ENCODE measurements at regions not wholly inside any gene's neighbourhood (a gene's known extent, or its start where the extent isn't known, plus 50 kb on each side); places are given as distances from the start of the nearest gene placed in this dataset.

DNA sequence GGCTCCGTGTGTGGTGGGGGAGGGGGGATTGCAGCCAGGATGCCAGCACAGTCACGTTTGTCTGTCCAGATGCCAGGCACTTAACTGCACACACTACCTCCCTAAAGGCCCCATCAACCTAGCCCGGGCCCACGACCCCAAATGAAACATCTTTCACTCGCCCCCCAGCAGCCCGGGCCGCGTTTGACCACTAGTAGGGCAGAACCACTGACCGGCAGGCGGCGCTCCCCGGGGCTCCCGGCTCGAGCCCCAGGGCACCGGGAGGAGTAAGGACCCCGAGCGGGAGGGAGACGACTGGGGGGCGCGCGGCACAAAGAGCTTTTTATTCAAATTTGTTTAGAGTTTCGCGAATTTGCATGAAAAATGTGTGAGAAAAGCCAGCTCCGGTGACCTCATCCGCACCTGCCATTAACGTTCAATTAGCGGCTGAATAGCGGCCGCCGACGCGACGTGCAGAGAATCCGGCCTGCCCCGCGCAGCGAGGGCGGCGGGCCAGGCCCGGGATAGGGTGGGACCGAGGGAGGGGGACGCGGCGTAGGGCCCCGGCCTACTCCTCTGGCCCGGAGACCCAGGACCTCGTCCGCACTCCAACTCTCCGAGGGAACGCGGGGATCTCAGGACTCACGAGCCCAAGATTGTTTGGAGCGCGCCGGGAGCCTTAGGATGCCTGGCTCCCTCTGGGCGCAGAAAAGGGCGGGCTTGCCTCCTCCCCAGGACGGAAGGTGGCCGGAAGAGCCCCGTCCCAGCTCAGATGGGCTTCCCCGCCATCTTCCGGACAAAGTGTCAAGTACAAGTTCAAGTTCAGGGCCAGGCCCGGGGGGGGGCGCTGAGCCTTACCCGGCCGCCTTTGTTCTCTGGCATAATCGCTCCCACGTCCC, 64.9 kb upstream of the POLG start:
- peak; percentile 70 for DNase-seq

DNA sequence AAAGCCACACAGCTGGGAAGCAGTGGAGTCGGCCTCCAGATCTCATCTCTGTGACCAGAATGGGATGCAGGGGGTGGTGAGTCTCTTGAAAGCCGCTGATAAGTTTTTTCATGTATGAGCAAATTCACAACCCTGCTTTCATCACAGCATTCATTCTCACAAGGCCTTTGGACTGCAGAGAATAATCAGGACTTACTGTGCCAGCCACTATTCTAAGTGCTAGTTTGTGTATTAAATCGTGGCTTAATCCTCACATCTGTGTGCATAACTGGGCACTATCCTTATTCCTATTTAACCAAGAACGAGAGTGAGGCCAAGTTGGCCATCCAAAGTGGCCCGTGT, 64.2 kb upstream of the POLG start:
- no peak for DNase-seq

DNA sequence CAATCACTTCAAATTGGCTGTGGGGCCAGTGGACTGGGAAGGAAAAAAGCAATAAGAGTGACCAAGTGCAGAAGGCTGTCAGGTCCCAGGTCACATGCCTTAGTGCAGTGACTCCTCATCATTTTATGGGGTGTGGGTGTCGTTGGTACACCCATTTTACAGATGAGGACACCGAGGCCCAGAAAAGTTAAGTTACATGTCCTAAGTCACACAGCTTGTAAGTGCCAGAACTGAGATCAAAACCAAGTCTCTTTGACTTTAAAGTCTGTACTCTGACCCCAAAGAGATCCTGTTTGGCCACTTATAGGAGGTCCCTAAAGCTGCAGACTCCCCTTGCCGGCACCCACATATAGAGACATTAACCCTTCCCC, 63.0 kb upstream of the POLG start:
- DNase-seq: no peak

DNA sequence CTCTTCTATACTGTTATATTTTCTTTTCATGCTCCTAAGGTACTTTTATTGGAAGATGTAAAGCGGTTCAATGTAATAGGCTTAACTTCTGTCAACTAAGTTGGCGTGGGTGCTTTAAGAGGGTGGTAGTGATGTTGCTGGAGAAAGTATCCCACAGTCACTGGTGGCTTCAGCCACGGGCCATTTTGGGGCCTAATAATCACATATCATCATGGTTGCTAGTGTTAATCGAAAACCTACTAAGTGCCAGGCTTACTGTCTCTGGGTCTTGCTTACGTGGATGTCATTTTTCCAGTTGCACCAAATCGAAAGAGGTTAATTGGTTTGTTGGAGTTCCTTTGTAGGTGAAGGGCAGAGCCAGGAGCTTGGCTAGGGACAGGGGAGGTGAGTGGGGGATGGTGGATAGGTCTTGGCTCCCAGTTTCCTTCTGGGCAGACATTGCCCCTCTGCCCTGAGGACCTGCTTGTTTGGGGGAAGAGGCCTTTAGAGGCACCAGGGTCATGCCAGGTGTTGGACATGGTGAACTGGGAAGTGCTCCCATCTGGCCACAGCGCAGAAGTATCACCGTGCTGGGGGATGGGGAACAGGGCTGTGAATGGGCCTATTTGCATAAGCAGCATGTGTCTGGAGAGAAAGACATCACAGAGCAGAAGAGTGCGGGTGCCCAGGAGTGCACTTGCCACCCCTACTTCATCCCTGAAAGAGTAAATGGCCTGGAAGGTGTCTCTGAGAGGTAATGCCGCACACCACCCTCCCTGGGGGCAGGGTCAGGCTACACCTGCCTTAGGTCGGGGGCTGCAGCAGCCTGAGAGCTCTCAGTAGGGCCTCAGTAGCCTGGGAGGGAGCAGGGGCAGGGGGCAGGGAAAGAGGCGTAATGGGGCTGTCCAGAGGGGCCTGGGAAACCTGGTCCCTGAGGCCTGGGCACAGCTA, 62.4 kb upstream of the POLG start:
- DNase-seq: no peak

DNA sequence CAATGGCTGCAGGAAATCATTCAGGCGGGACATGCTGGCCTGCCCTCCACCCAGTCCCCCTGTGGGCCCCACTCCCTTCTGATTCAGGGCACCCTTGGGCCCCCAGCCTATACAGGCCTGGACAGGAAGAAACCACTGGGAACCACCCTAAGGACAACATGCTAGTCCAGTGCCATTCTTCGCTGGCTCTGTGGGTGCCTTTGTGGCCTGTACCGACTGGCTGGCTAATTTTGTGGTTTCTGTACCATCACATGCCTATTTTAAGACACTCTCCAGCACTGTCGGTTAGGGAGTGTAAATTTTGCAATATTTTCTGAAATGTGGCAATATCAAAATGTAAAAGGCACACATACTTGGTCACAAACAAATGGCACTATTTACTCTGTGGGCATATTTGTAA, 61.4 kb upstream of the POLG start:
- DNase-seq: no peak

DNA sequence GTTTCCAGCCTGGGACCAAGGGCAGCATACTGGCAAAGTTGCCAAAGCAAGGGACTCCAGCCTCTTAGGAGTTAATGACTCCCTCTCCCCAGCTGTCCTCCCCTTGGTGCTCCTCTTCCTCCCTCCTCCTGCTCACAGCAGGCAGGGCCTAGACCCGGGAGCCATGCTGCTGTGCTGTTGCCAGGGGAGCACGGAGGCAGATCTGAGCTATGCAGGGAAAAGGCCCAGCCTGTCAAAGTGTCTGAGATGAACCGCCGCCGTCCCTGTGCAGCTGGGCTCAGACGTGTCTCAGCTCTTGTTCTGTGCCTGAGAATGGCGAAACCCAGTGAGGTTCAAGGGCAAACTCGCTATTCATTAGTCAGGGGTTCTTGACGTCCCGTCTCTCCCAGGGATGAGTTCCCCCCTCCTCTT, 60.8 kb upstream of the POLG start:
- DNase-seq: no peak

DNA sequence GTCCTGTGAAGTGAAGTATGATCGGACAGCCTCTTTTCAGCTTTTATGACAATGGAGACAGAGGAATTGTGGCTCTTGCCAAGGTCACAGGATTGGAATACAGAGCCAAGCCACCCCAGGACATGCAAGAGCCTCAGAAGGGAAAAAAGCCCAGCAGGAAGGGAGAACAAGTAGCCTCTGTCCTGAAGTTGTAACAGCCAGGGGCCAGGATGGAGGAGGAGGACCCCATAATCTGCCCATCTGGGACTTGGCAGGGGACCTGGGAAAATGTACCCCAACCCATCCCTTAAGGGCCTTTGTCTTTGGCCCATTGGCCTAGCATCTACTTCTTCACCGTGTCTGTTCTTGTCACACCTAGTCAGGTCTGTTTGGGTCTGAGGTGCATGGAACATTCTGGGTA, 60.4 kb upstream of the POLG start:
- no peak for DNase-seq

DNA sequence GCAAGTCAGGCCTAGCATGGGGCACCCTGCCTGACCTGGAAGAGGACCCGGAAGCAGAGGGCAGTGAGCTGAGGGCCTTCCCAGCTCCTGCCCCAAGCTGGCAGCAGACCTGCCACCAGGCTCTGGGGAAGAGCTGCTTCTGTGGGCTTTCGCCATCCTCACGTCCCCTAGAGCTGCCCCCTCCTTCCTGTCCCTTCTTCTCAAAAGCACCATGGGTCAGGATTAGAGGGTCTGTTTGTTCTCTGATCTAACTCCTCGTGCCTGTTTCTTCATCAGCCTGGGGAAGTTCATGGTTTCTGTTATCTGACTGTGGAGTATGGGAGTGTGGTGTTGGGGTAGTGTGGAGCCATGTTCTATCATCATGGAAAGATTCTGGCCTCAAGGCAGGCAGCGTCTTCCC, 58.4 kb upstream of the POLG start:
- no peak for DNase-seq

DNA sequence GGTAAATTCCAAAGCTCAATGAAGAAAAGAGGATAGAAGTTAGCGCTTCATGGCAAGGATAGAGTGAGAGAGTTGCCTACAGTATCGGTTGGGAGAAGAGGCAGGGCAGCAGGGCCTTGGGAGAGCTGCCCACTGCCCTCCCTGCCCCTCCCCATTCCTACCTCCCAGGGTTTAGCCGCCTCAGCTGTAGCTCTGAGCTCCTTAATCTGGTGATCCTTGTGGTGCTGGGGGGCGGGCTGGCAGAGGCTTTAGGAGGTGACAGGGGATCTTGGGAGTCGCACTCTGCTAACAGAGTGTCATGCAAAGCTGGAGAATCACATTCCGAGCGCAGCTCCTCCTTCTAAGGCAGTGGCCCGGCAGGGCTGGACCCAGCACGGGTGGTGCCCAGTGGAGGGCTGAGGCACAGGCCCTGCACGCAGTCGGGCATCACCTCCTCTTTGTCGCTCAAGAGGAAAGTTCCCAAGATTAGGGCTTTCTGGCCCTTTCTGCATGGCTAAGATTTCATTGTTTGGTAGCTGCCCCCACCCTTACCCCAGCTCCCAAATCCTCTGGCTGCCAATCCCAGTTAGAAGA, 57.1 kb upstream of the POLG start:
- DNase-seq: no peak

DNA sequence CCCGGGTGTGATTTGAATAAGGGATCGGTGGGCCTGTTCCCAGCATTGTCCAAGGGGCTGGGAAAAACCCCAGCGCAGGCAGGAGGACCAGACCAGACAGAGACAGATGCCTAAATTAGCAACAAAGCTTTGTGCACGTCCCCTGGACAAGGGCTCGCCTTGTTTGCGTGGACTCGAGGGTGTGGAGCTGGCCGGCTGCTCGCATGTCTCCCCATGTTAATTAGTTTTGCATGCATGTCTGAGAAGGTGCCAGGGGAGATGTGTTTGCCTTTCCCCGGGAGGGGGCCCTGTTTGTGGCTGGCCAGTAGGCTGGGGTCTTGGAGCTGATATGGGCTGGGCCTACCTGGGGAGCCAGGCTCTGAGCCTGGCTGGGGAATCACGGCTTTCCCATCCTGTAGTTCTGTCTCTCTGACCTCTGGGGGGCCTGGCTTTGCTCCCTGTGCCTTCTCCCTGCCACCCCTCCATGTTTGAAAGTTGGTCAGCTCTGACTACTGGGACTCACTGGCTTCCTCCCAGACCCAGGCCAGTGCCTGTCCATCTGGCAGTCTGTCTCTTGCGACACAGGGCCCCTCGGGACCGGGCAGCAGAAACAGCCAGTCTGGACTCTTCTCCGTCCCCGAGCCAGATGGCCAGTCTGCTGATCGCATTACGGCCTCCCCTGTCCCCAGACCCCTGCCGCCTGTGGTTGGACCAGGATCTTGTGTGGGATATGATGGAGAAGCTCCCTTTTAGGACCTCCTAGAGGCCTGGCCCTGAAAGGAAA, 55.4 kb upstream of the POLG start:
- DNase-seq: no peak

DNA sequence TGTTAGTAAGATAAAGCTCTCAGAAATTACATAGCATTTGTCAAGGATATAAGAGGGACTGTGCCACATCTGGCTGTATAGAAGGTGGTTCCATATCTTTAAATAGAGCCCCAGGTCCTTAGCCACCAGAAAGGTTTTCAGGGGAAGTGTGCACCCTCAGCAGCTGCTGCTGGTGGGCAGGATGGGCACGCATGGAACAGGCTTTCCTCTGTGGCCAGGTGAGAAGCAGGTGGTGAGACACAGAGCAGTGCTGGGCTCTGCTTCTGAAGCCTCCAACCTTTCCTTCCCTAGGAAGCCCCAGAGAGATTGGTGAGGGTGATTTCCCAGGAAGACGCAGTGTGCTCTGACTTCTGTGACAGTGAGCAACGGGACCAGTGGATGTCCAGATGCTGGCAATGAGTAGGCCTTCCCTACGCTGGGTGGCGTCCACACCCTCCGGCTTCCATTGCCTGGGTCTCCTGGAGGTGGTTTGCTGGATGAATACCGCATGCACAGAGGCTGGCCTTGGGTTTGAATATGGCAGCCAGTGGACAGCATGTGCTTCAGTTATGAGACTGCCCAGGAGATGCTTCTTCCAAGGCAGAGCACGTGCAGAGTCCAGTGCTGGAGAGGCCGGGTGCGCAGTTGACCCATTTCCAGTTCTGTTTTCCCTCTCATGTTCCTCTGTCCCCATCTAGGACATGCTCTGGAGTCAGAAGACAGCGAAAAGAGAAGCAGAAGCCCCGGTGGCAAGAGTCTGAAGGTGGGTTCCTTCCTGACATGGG, 52.7 kb upstream of the POLG start:
- DNase-seq: no peak

DNA sequence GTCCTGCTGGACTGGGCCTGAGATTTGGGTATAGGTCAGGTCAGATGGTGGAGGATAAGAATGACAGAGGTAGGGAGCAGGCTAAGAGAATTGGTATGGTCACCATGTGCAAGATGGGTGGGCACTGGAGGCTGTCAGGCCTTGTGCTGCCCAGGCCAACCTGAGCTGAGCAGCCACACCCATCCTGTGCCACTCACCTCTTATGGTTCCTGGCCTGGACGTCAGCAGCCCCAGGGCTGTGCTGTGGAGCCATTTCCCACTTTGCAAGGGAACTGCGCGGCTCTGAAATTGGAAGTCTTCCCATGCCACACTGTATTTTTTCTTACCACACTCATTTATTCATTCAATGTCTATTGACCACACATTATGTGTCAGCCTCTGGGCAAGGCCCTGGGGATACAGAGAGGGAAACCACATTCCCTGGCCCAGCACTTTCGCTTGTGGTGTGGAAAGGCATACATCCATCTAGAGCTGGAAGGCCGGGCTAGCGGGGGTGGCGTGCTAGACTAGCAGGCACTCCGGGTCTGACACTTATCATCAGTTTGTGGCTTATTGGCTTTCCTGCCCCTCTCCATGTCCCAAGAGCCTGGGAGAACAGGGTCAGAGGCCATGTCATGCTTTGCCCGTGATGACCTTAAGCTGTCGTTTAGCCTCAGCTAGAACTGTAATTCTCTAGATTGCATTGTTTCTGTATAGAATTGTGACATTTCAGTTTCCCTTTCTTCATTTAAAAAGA, 51.1 kb upstream of the POLG start:
- no peak for DNase-seq

Measured in midbrain (tissue), 1 donor.